ENCODE measurements at regions not wholly inside any gene's neighbourhood (a gene's known extent, or its start where the extent isn't known, plus 50 kb on each side); places are given as distances from the start of the nearest gene placed in this dataset.

DNA sequence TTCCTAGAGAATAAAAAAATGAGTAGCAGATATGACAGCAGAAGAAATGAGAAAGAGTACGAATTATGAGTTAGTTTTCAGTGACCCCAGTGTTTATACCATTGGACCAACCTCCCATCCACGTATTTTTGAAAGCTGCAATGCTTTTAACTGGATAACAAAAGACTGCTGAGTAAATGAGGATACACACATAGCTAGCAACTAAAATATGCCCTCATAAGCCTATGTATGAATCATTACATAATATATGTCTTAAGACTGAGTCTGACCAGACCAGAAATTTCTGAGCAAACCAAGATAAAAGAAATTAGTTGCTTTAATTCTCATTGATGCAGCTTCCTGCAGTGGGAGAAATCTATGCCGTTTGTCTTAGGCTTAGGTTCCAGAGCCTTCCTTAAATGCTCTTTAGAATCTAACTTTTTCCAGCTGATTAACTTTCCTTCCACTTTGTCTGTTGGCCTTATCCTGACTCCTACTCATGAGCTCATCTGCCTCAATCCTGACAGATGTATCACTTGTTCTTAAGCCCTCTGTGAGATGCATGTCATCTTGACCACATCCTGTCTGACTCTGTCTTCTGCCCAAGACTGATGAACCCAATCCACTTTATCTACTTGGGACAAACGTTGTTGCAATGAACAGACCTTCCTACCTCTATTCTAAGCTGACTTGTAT lies 301.4 kb upstream of the AADAT start:
- no peak overlapping the region for H3K4me3 ChIP-seq (ENCODE audit: low read depth, low read length)
- Mint-ChIP-seq H3K4me3 (ENCODE audit: unreplicated experiment) (no peak overlapping the region), H3K27ac (ENCODE audit: unreplicated experiment) (no peak overlapping the region), H3K27me3 (ENCODE audit: insufficient read depth, unreplicated experiment) (no peaks in the 10 kb centered on the region), H3K36me3 (ENCODE audit: insufficient read depth, unreplicated experiment) (no peaks in the 10 kb centered on the region), H3K9me3 (ENCODE audit: unreplicated experiment) (no peaks in the 10 kb centered on the region), H3K4me1 (ENCODE audit: low read depth, unreplicated experiment) (no peaks in the 10 kb centered on the region)
- TF ChIP-seq, protein P1, sequence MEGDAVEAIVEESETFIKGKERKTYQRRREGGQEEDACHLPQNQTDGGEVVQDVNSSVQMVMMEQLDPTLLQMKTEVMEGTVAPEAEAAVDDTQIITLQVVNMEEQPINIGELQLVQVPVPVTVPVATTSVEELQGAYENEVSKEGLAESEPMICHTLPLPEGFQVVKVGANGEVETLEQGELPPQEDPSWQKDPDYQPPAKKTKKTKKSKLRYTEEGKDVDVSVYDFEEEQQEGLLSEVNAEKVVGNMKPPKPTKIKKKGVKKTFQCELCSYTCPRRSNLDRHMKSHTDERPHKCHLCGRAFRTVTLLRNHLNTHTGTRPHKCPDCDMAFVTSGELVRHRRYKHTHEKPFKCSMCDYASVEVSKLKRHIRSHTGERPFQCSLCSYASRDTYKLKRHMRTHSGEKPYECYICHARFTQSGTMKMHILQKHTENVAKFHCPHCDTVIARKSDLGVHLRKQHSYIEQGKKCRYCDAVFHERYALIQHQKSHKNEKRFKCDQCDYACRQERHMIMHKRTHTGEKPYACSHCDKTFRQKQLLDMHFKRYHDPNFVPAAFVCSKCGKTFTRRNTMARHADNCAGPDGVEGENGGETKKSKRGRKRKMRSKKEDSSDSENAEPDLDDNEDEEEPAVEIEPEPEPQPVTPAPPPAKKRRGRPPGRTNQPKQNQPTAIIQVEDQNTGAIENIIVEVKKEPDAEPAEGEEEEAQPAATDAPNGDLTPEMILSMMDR (IDR thresholded peaks at IDR 0.05; ENCODE audit: insufficient read depth in 1 of 2, low read depth in 1 of 2, low read length in 1 of 2, severe bottlenecking in 1 of 2, unreplicated experiment in 1 of 2), result no peak
- no peaks in the 10 kb centered on the region for H3K36me3 ChIP-seq (ENCODE audit: control insufficient read depth, insufficient read depth, low read length)
- intact Hi-C loops (cut with micrococcal nuclease; ENCODE audit: unreplicated experiment), result no loop called here
- CTCF ChIA-PET, result no interaction called here
- DNase-seq, result no peak
- H3K4me1 ChIP-seq, result no peaks in the 10 kb centered on the region
- no peaks in the 10 kb centered on the region for H3K9me3 ChIP-seq
- POLR2A ChIA-PET, result no interaction called here
- H3K27me3 ChIP-seq (replicated peaks; ENCODE audit: control insufficient read depth, insufficient read depth, low read length), result no peaks in the 10 kb centered on the region
- no TSS peak for BruUV-seq (replicated peaks)

DNA sequence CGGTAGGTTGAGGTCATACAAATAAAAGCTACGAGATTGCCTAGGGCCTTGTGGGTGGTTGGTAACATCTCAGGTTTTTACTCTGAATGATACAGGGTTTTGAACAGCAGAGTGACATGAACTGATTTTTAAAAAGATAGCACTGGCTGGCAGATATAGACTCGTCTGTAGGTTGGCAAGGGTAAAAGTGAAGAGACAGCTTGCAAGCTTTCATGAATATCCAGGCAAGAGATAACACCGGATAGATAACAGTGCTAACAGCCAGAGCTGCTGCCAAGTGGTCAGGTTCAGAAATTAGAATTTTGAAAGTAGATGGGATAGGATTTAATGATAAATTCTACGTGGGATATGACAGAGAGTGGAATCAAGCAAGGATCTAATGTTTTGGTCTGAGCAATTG lies 299.7 kb upstream of the AADAT start:
- Histone ChIP-seq H3K36me3 (ENCODE audit: control insufficient read depth, insufficient read depth, low read length) (no peaks in the 10 kb centered on the region), H3K4me1 (no peaks in the 10 kb centered on the region), H3K9me3 (no peaks in the 10 kb centered on the region), H3K27me3 (replicated peaks; ENCODE audit: control insufficient read depth, insufficient read depth, low read length) (no peaks in the 10 kb centered on the region), H3K4me3 (ENCODE audit: low read depth, low read length) (no peak overlapping the region)
- POLR2A ChIA-PET, result no interaction called here
- intact Hi-C loops (cut with micrococcal nuclease; ENCODE audit: unreplicated experiment), result no loop called here
- CTCF ChIA-PET, result no interaction called here
- Mint-ChIP-seq H3K27ac (ENCODE audit: unreplicated experiment) (no peak overlapping the region), H3K4me1 (ENCODE audit: low read depth, unreplicated experiment) (no peaks in the 10 kb centered on the region), H3K4me3 (ENCODE audit: unreplicated experiment) (no peak overlapping the region), H3K27me3 (ENCODE audit: insufficient read depth, unreplicated experiment) (no peaks in the 10 kb centered on the region), H3K9me3 (ENCODE audit: unreplicated experiment) (no peaks in the 10 kb centered on the region), H3K36me3 (ENCODE audit: insufficient read depth, unreplicated experiment) (no peaks in the 10 kb centered on the region)
- DNase-seq, result no peak
- BruUV-seq (replicated peaks), result no TSS peak
- TF ChIP-seq, protein P1 (IDR thresholded peaks at IDR 0.05; ENCODE audit: insufficient read depth in 1 of 2, low read depth in 1 of 2, low read length in 1 of 2, severe bottlenecking in 1 of 2, unreplicated experiment in 1 of 2), result no peak

DNA sequence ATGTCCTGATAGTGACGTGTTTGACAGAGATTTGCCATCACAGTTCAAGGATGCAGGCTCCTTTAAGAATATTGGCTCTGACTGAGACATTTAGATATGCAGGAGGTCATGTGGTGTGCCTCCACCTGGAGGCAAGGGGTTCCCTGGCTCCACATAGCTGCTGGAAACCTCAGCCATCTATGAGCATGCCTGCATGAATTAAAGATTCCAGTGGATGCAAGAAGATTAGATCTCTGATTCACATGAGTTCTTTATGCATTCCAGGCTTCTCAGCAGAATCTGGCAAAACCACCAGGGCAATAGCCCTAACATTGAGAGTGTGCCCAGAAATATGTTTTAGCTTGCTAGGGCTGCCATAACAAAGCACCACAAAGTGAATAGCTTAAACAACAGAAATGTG lies 298.5 kb upstream of the AADAT start:
- Mint-ChIP-seq H3K27me3 (ENCODE audit: insufficient read depth, unreplicated experiment) (no peaks in the 10 kb centered on the region), H3K9me3 (ENCODE audit: unreplicated experiment) (peaks cover 9% of the 10 kb centered on the region), H3K36me3 (ENCODE audit: insufficient read depth, unreplicated experiment) (no peaks in the 10 kb centered on the region), H3K4me1 (ENCODE audit: low read depth, unreplicated experiment) (no peaks in the 10 kb centered on the region), H3K4me3 (ENCODE audit: unreplicated experiment) (no peak overlapping the region), H3K27ac (ENCODE audit: unreplicated experiment) (no peak overlapping the region)
- DNase-seq, result no peak
- H3K27me3 ChIP-seq (replicated peaks; ENCODE audit: control insufficient read depth, insufficient read depth, low read length), result no peaks in the 10 kb centered on the region
- no peaks in the 10 kb centered on the region for H3K36me3 ChIP-seq (ENCODE audit: control insufficient read depth, insufficient read depth, low read length)
- H3K4me3 ChIP-seq (ENCODE audit: low read depth, low read length), result no peak overlapping the region
- TF ChIP-seq, protein P1 (IDR thresholded peaks at IDR 0.05; ENCODE audit: insufficient read depth in 1 of 2, low read depth in 1 of 2, low read length in 1 of 2, severe bottlenecking in 1 of 2, unreplicated experiment in 1 of 2), result no peak
- ChIA-PET POLR2A (no interaction called here), CTCF (no interaction called here)
- no peaks in the 10 kb centered on the region for H3K4me1 ChIP-seq
- BruUV-seq (replicated peaks), result no TSS peak
- intact Hi-C loops (cut with micrococcal nuclease; ENCODE audit: unreplicated experiment), result no loop called here
- no peaks in the 10 kb centered on the region for H3K9me3 ChIP-seq
